Fibroblast of villous mesenchyme (primary cell): ENCODE measurements at regions not wholly inside any gene's neighbourhood (a gene's known extent, or its start where the extent isn't known, plus 50 kb on each side); places are given as distances from the start of the nearest gene placed in this dataset.

ENCODE experiments used
- DNase-seq: peaks from one replicate; pipeline ENCODE4 v3.0.0-alpha.2; 2010; ENCODE audit warnings: low read depth
- H3K4me3 ChIP-seq: 2 replicates; pipeline ENCODE4 v1.5.1; 2011; ENCODE audit warnings: low read depth, mild to moderate bottlenecking, low read length
- TF ChIP-seq, protein P1 (sequence below): IDR thresholded peaks from 2 replicates; pipeline ENCODE4 v1.5.1; 2012; ENCODE audit warnings: low read depth, mild to moderate bottlenecking, low read length; ENCODE audit not compliant: insufficient read depth

DNA sequence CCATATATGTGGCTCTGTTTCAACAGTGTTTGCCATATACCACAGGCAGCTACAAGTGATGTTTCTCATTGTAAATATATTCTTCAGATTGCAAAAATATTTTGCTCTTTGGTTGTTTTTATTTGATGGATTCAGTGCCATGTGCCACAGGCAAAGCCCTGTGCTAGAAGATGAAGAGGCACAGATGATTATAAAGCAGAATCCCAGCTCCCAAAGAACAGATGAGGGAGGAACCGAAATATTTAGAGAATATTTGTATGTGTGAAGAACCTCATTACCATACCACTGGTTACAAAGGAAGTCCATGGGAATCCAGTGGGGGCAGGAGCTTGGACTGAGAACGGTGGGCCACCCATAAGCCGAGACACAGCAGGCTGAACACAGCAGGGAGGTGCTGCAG is 143.8 kb upstream of the NDUFV2 start:
- H3K4me3 ChIP-seq: no peak overlapping the region
- no peak for DNase-seq
- TF ChIP-seq, protein P1, sequence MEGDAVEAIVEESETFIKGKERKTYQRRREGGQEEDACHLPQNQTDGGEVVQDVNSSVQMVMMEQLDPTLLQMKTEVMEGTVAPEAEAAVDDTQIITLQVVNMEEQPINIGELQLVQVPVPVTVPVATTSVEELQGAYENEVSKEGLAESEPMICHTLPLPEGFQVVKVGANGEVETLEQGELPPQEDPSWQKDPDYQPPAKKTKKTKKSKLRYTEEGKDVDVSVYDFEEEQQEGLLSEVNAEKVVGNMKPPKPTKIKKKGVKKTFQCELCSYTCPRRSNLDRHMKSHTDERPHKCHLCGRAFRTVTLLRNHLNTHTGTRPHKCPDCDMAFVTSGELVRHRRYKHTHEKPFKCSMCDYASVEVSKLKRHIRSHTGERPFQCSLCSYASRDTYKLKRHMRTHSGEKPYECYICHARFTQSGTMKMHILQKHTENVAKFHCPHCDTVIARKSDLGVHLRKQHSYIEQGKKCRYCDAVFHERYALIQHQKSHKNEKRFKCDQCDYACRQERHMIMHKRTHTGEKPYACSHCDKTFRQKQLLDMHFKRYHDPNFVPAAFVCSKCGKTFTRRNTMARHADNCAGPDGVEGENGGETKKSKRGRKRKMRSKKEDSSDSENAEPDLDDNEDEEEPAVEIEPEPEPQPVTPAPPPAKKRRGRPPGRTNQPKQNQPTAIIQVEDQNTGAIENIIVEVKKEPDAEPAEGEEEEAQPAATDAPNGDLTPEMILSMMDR: no peak

DNA sequence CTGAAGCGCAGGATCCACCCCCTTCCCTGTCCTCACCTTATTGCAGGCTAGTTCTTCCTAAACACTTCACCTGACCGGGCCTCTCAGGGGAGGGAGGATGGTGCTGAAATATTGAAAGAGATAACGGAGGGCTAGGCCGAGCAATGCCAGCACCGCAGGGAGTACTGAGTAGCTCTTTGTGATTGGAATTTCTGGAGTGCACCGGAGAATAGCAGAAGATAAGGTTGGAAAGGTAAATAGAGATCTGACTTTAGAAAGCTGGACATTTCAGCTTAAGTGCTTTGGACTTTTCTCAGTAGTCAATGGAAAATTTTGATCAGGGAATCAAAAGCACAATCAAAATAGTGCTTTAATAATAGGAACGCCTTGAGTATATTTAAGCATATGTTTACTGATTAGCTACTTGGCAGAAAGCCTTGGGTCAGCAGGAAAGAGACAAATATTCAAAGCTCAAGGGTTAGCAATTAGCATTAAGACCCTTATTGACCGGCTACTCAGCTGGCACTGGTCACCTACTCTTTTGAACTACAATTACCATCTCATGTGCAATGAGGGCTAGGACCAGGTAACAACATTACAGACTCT is 142.9 kb upstream of the NDUFV2 start:
- DNase-seq: no peak
- TF ChIP-seq, protein P1: no peak
- H3K4me3 ChIP-seq: no peak overlapping the region

DNA sequence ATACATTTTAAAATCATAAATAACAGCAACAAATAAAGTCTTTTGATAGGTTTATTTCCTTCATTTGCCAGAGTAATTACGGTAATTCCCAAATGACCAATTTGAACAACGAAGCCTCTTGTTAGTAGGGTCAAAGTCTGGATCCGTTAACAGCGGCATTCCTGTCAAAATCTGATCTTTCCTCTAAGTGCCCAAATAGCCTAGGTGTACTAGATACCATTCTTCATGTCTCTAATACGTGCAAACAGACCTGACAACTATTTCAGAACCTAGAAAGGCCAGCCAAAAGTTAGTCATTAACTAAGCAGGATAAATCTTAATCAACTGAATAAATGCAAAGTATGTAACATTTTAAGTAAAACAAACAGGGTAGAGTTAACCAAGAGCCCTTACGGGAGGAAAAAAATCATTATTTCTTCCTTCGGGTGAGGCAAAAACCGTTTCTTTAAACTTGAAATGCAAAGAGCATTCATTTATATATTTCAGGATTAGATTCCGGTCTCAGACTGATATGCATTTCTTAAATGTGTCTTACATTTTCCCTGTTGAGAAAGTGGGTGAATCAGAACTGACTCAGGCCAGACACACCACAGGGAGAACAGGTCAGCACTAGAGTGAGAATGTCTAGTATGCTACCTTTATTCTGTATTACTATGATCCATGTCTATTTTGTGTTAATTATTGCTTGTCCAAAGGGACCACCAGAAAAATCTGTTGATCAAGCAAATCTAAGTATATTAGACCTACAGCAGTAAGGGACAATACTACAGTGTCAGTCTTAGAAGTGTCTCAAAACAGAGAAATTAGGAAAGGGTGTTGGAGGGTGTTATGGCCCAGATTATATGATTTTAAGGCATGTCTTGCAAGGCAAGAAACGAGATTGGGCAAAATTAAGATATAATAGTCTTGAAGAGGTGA is 141.5 kb upstream of the NDUFV2 start:
- no peak for DNase-seq
- TF ChIP-seq, protein P1: no peak

GRCh38 chr18:8962192-8962779 is 140.2 kb upstream of the NDUFV2 start:
- no peak overlapping the region for H3K4me3 ChIP-seq
- no peak for DNase-seq
- TF ChIP-seq, protein P1: no peak

More for the DNA sequence above, 141.5 kb upstream of the NDUFV2 start:
- H3K4me3 ChIP-seq: no peak overlapping the region

DNA sequence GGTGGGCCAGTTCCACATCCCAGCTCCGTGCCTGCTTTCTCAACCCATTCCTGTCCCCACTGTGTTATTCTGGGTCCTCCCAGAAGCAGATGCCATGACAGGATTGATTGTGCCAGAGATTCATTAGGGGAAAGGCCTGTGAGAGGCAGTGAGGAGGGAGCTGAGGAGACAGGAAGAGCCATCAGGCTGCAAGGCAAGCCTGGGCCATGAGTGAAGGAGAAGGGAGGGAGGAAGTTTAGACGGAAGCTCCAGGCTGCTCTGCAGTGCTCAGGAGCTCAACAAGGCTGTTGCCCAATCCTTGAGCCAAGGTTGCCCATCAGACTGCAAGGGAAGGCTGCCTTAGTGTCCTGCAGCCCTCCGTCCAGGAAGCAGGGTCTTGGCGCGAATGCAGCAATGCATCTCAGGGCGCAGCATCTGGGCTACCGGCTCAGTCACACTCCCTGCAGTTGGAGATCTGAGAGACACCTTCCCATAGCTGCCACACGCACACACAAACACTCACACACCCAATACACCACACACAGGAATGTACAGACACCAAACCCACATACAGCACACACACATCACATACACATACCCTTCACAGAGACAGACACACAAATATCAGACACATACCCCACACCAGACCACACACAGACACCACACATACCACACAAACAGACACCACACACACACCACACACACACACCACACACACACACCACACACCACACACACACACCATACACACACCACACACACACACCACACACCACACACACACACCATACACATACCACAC is 139.5 kb upstream of the NDUFV2 start:
- no peak overlapping the region for H3K4me3 ChIP-seq
- TF ChIP-seq, protein P1: no peak
- DNase-seq: no peak

- H3K4me3 ChIP-seq: no peak overlapping the region
- TF ChIP-seq, protein P1: no peak
- no peak for DNase-seq
Observed at GRCh38 chr18:8963876-8964275, 138.6 kb upstream of the NDUFV2 start.
